ENCODE measurements at regions not wholly inside any gene's neighbourhood (a gene's known extent, or its start where the extent isn't known, plus 50 kb on each side); places are given as distances from the start of the nearest gene placed in this dataset.
"Not testable (repeated sequence)": the region's sequence is repeated elsewhere in the genome, so short reads cannot be mapped to it uniquely, and the experiment has no call there.

DNA sequence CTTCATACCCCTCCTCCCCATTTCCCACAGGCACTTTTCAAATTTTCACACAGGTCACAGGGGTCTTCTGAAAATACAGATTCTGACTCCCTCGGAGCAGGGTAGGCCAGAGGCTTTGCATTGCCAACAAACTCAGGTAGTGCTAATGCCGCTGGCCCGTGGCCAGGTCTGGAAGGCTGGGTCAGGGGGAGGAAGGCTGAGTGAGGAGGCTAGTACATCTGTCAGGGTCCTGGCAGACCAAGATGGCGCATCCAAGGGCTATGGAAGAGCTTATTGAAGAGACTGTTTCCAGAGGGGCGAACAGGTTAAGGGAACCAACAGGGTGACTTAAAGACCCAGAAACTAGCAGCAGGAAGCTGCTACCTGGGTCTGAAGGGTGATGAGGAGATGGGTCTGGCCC, 336.7 kb upstream of the ID2 start:
- no peak for DNase-seq (ENCODE audit: low read depth)
- no peak overlapping the region for H3K4me3 ChIP-seq (ENCODE audit: low read depth, low read length)
- TF ChIP-seq, protein P1, sequence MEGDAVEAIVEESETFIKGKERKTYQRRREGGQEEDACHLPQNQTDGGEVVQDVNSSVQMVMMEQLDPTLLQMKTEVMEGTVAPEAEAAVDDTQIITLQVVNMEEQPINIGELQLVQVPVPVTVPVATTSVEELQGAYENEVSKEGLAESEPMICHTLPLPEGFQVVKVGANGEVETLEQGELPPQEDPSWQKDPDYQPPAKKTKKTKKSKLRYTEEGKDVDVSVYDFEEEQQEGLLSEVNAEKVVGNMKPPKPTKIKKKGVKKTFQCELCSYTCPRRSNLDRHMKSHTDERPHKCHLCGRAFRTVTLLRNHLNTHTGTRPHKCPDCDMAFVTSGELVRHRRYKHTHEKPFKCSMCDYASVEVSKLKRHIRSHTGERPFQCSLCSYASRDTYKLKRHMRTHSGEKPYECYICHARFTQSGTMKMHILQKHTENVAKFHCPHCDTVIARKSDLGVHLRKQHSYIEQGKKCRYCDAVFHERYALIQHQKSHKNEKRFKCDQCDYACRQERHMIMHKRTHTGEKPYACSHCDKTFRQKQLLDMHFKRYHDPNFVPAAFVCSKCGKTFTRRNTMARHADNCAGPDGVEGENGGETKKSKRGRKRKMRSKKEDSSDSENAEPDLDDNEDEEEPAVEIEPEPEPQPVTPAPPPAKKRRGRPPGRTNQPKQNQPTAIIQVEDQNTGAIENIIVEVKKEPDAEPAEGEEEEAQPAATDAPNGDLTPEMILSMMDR (IDR thresholded peaks at IDR 0.05; ENCODE audit: control insufficient read depth, extremely low read depth, insufficient read depth): no peak

DNA sequence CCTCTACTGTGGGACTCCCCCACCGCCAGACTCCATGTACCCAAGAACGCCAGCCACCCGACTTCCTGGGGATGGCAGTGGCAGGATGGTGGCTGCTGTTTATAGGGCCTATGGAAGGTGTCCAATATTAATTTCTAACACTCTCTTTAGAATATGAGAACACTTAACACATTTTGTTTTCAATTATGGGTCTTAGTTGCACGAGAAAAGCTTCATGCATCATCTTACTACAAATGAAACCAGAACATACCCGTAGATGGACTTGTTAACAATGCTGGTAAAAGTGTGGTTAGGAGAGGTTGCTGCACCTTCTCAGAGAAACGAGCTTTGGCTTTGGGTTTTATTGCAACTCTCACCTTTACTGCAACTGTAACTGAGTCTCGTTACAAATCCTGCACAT, 335.6 kb upstream of the ID2 start:
- TF ChIP-seq, protein P1 (IDR thresholded peaks at IDR 0.05; ENCODE audit: control insufficient read depth, extremely low read depth, insufficient read depth): no peak
- H3K4me3 ChIP-seq (ENCODE audit: low read depth, low read length): no peak overlapping the region
- DNase-seq (ENCODE audit: low read depth): no peak

DNA sequence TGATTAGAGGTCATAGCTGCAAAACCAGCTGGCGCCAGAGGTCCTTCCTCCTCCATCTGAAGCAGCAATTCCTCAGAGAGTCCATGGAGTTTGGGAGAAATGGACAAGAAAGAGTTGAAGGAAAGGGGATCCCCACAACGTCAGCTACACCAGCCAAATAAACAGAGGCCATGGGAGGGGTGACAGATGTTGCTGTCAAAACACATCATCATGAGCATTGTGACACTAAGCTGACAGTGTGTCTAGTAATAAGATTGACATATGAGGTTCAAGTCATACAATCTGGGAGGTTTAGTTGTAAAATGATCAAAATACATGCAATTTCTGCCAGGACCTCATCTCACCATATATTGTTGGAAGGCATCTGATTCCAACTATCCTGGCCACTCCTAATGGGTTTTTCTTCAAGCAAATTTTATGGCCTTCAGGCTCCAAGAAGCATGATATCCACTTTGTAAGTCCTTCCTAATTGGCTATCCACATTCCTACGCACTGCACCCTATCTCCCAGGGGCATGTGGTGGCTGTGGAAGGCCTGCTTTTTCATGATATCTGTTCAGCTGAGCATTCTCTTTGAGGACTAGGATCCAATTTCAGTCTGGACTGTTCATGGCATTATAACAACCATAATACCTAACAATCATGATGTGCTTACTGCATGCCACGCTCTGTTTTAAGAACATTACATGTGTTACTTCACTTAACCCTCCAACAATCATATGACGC, 335.0 kb upstream of the ID2 start:
- DNase-seq (ENCODE audit: low read depth): no peak
- no peak overlapping the region for H3K4me3 ChIP-seq (ENCODE audit: low read depth, low read length)
- TF ChIP-seq, protein P1 (IDR thresholded peaks at IDR 0.05; ENCODE audit: control insufficient read depth, extremely low read depth, insufficient read depth): no peak

GRCh38 chr2:8348911-8349310, 332.9 kb upstream of the ID2 start:
- DNase-seq (ENCODE audit: low read depth); H3K4me3 ChIP-seq (ENCODE audit: low read depth, low read length): not testable (repeated sequence)

GRCh38 chr2:8352296-8352695, 329.6 kb upstream of the ID2 start:
- no peak for DNase-seq (ENCODE audit: low read depth)
- TF ChIP-seq, protein P1 (IDR thresholded peaks at IDR 0.05; ENCODE audit: control insufficient read depth, extremely low read depth, insufficient read depth): no peak
- H3K4me3 ChIP-seq (ENCODE audit: low read depth, low read length): no peak overlapping the region

- no peak for DNase-seq (ENCODE audit: low read depth)
- no peak overlapping the region for H3K4me3 ChIP-seq (ENCODE audit: low read depth, low read length)
- TF ChIP-seq, protein P1 (IDR thresholded peaks at IDR 0.05; ENCODE audit: control insufficient read depth, extremely low read depth, insufficient read depth): no peak
Observed at GRCh38 chr2:8352989-8353388, 328.9 kb upstream of the ID2 start.

DNA sequence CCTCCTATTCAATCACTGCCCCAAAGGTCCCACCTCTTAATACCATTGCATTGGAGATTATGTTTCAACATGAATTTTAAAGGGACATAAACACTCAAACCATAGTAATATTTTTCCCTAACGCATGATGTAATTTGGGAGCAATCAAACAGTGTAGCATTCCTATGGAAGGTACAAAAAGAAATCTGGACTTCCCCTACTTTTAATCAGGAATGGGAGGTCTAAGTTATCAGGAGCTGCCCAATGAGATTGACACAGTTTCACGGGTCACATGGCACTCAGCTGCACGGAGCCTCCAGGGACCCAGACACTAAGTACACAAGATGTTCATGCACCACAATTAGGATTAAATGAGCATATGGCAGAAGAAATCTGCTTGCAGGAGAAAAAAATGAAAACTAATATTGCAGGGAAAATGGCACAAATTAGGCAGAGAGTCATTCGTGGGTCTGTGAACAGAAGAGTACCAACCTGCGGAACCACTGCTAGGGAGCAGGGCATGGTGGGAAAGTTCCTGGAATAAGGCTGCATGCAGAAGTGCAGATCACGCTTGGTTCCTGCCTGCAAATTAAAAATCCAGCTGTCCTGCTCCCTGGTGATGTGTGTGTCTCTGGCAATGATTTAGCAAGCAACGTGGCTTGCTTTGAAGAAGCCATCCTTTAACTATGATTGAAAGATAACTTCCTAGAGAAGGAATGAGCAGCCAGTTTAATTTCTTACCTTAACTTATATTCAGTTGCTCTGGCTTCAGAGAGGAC, 326.6 kb upstream of the ID2 start:
- TF ChIP-seq, protein P1 (IDR thresholded peaks at IDR 0.05; ENCODE audit: control insufficient read depth, extremely low read depth, insufficient read depth): no peak
- DNase-seq (ENCODE audit: low read depth): no peak
- no peak overlapping the region for H3K4me3 ChIP-seq (ENCODE audit: low read depth, low read length)
